ENCODE measurements at regions not wholly inside any gene's neighbourhood (a gene's known extent, or its start where the extent isn't known, plus 50 kb on each side); places are given as distances from the start of the nearest gene placed in this dataset.

- Histone ChIP-seq H3K27me3 (replicated peaks; ENCODE audit: control insufficient read depth, insufficient read depth, low read length) (no peaks in the 10 kb centered on the region), H3K4me3 (ENCODE audit: low read depth, low read length) (no peak overlapping the region), H3K36me3 (ENCODE audit: control insufficient read depth, insufficient read depth, low read length) (no peaks in the 10 kb centered on the region), H3K4me1 (no peaks in the 10 kb centered on the region), H3K9me3 (no peaks in the 10 kb centered on the region)
- Mint-ChIP-seq H3K4me3 (ENCODE audit: unreplicated experiment) (no peak overlapping the region), H3K9me3 (ENCODE audit: unreplicated experiment) (no peaks in the 10 kb centered on the region), H3K27ac (ENCODE audit: unreplicated experiment) (no peak overlapping the region), H3K27me3 (ENCODE audit: insufficient read depth, unreplicated experiment) (peaks cover 2% of the 10 kb centered on the region), H3K36me3 (ENCODE audit: insufficient read depth, unreplicated experiment) (no peaks in the 10 kb centered on the region), H3K4me1 (ENCODE audit: low read depth, unreplicated experiment) (no peaks in the 10 kb centered on the region)
- ChIA-PET CTCF (no interaction called here), POLR2A (no interaction called here)
- TF ChIP-seq CTCF (IDR thresholded peaks at IDR 0.05; ENCODE audit: insufficient read depth in 1 of 2, low read depth in 1 of 2, low read length in 1 of 2, severe bottlenecking in 1 of 2, unreplicated experiment in 1 of 2), result no peak
- DNase-seq, result no peak
- BruUV-seq (replicated peaks), result no TSS peak
- intact Hi-C loops (cut with micrococcal nuclease; ENCODE audit: unreplicated experiment), result loop anchor here (5.0 kb wide), 1 partner anchor 528 kb away; no protein-coding TSS in a partner anchor
Observed at GRCh38 chr5:84524491-84524890, 139.8 kb upstream of the EDIL3 start.

- POLR2A ChIA-PET, result no interaction called here
- no peak for TF ChIP-seq CTCF (IDR thresholded peaks at IDR 0.05; ENCODE audit: insufficient read depth in 1 of 2, low read depth in 1 of 2, low read length in 1 of 2, severe bottlenecking in 1 of 2, unreplicated experiment in 1 of 2)
- CTCF ChIA-PET, result no interaction called here
- Histone ChIP-seq H3K36me3 (ENCODE audit: control insufficient read depth, insufficient read depth, low read length) (no peaks in the 10 kb centered on the region), H3K9me3 (no peaks in the 10 kb centered on the region), H3K27me3 (replicated peaks; ENCODE audit: control insufficient read depth, insufficient read depth, low read length) (no peaks in the 10 kb centered on the region), H3K4me3 (ENCODE audit: low read depth, low read length) (no peak overlapping the region), H3K4me1 (no peaks in the 10 kb centered on the region)
- no TSS peak for BruUV-seq (replicated peaks)
- Mint-ChIP-seq H3K4me3 (ENCODE audit: unreplicated experiment) (no peak overlapping the region), H3K36me3 (ENCODE audit: insufficient read depth, unreplicated experiment) (no peaks in the 10 kb centered on the region), H3K9me3 (ENCODE audit: unreplicated experiment) (no peaks in the 10 kb centered on the region), H3K27ac (ENCODE audit: unreplicated experiment) (no peak overlapping the region), H3K27me3 (ENCODE audit: insufficient read depth, unreplicated experiment) (no peaks in the 10 kb centered on the region), H3K4me1 (ENCODE audit: low read depth, unreplicated experiment) (no peaks in the 10 kb centered on the region)
- DNase-seq, result no peak
- intact Hi-C loops (cut with micrococcal nuclease; ENCODE audit: unreplicated experiment), result no loop called here
Observed at GRCh38 chr5:84518862-84519261, 134.2 kb upstream of the EDIL3 start.

- no peaks in the 10 kb centered on the region for H3K4me1 Mint-ChIP-seq (ENCODE audit: low read depth, unreplicated experiment)
Observed at GRCh38 chr5:84518370-84518769, 133.7 kb upstream of the EDIL3 start.

More at GRCh38 chr5:84518370-84518769, 133.7 kb upstream of the EDIL3 start:
- H3K27ac Mint-ChIP-seq (ENCODE audit: unreplicated experiment), result no peak overlapping the region
- H3K36me3 ChIP-seq (ENCODE audit: control insufficient read depth, insufficient read depth, low read length), result no peaks in the 10 kb centered on the region
- no peak overlapping the region for H3K4me3 ChIP-seq (ENCODE audit: low read depth, low read length)
- H3K4me1 ChIP-seq, result no peaks in the 10 kb centered on the region
- no peaks in the 10 kb centered on the region for H3K27me3 Mint-ChIP-seq (ENCODE audit: insufficient read depth, unreplicated experiment)
- no peaks in the 10 kb centered on the region for H3K36me3 Mint-ChIP-seq (ENCODE audit: insufficient read depth, unreplicated experiment)
- no peaks in the 10 kb centered on the region for H3K9me3 ChIP-seq
- no peak for DNase-seq
- no peaks in the 10 kb centered on the region for H3K9me3 Mint-ChIP-seq (ENCODE audit: unreplicated experiment)
- no peak for TF ChIP-seq CTCF (IDR thresholded peaks at IDR 0.05; ENCODE audit: insufficient read depth in 1 of 2, low read depth in 1 of 2, low read length in 1 of 2, severe bottlenecking in 1 of 2, unreplicated experiment in 1 of 2)
- H3K4me3 Mint-ChIP-seq (ENCODE audit: unreplicated experiment), result no peak overlapping the region
- H3K27me3 ChIP-seq (replicated peaks; ENCODE audit: control insufficient read depth, insufficient read depth, low read length), result no peaks in the 10 kb centered on the region
- ChIA-PET POLR2A (no interaction called here), CTCF (no interaction called here)
- intact Hi-C loops (cut with micrococcal nuclease; ENCODE audit: unreplicated experiment), result no loop called here
- no TSS peak for BruUV-seq (replicated peaks)
